GM12874 (cell line): ENCODE measurements at regions not wholly inside any gene's neighbourhood (a gene's known extent, or its start where the extent isn't known, plus 50 kb on each side); places are given as distances from the start of the nearest gene placed in this dataset.

Experiments used
- CTCF ChIP-seq: IDR thresholded peaks from 2 replicates; pipeline ENCODE4 v1.5.1; 2011; ENCODE audit warnings: low read depth, mild to moderate bottlenecking, control low read depth, low read length, moderate library complexity; ENCODE audit not compliant: insufficient read depth

GRCh38 chr2:122519366-122519765 is 763.9 kb downstream of the TSN start:
- TF ChIP-seq CTCF: no peak

GRCh38 chr2:122519821-122520611 is 764.6 kb downstream of the TSN start:
- no peak for TF ChIP-seq CTCF

- 0 out of 2 replicates have a peak, but pooled peaks have one; percentile 13 for TF ChIP-seq CTCF
These were observed 767.7 kb downstream of the TSN start for GRCh38 chr2:122523143-122523542.

GRCh38 chr2:122523981-122524380 is 768.5 kb downstream of the TSN start:
- TF ChIP-seq CTCF: no peak

GRCh38 chr2:122525336-122525735 is 769.9 kb downstream of the TSN start:
- no peak for TF ChIP-seq CTCF

GRCh38 chr2:122528061-122528460 is 772.6 kb downstream of the TSN start:
- TF ChIP-seq CTCF: no peak

GRCh38 chr2:122528958-122529705 is 773.7 kb downstream of the TSN start:
- no peak for TF ChIP-seq CTCF
